Gastrocnemius medialis (tissue), 4 donors: ENCODE measurements at regions not wholly inside any gene's neighbourhood (a gene's known extent, or its start where the extent isn't known, plus 50 kb on each side); places are given as distances from the start of the nearest gene placed in this dataset.

ENCODE experiments used
- POLR2A ChIP-seq, 2 donors: fragments of 450-650 bp; IDR thresholded peaks; one replicate each; pipeline ENCODE4 v1.6.1; 2017; ENCODE audit warnings: antibody characterized with exemption in 2 of 2, mild to moderate bottlenecking in 2 of 2, moderate library complexity in 2 of 2
- TF ChIP-seq, protein P1 (sequence below), 5 experiments: fragments of 450-650 bp in 3 of 5; fragments of 200-600 bp in 2 of 5; sonication (generic) in 2 of 5; IDR thresholded peaks in 4 of 5; conservative IDR thresholded peaks in 1 of 5; 1 replicate in 4 of 5; 2 replicates in 1 of 5; pipeline ENCODE4 v1.5.1; 2016 to 2019; ENCODE audit warnings: antibody characterized with exemption in 5 of 5, mild to moderate bottlenecking in 3 of 5, moderate library complexity in 3 of 5

GRCh38 chr20:47859278-47859677 lies 74.0 kb upstream of the SULF2 start:
- TF ChIP-seq, protein P1, sequence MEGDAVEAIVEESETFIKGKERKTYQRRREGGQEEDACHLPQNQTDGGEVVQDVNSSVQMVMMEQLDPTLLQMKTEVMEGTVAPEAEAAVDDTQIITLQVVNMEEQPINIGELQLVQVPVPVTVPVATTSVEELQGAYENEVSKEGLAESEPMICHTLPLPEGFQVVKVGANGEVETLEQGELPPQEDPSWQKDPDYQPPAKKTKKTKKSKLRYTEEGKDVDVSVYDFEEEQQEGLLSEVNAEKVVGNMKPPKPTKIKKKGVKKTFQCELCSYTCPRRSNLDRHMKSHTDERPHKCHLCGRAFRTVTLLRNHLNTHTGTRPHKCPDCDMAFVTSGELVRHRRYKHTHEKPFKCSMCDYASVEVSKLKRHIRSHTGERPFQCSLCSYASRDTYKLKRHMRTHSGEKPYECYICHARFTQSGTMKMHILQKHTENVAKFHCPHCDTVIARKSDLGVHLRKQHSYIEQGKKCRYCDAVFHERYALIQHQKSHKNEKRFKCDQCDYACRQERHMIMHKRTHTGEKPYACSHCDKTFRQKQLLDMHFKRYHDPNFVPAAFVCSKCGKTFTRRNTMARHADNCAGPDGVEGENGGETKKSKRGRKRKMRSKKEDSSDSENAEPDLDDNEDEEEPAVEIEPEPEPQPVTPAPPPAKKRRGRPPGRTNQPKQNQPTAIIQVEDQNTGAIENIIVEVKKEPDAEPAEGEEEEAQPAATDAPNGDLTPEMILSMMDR (IDR thresholded peaks at IDR 0.05 in 4 of 5, conservative IDR thresholded peaks at IDR 0.05 in 1 of 5) = no peak
- TF ChIP-seq POLR2A (IDR thresholded peaks at IDR 0.05) = no peak
